Neural progenitor cell (in vitro differentiated cells): ENCODE measurements at regions not wholly inside any gene's neighbourhood (a gene's known extent, or its start where the extent isn't known, plus 50 kb on each side); places are given as distances from the start of the nearest gene placed in this dataset.

ENCODE experiments used
- DNase-seq: peaks from one replicate; pipeline ENCODE4 v3.0.0-alpha.2; 2016; ENCODE audit warnings: low spot score
- H2AFZ ChIP-seq: fragments of 200-600 bp; sonication (generic); replicated peaks from 2 replicates; pipeline ENCODE4 v1.6.1; 2016; ENCODE audit warnings: antibody characterized with exemption
- H3F3A ChIP-seq: fragments of 200-600 bp; sonication (generic); 2 replicates; pipeline ENCODE4 v1.6.1; 2016; ENCODE audit warnings: antibody characterized with exemption, low read depth
- H3K27ac ChIP-seq: fragments of 200-600 bp; sonication (generic); 2 replicates; pipeline ENCODE4 v1.5.1; 2016; ENCODE audit warnings: mild to moderate bottlenecking
- H3K27me3 ChIP-seq: fragments of 200-600 bp; sonication (generic); 2 replicates; pipeline ENCODE4 v1.6.1; 2016; ENCODE audit warnings: mild to moderate bottlenecking, moderate library complexity
- H3K36me3 ChIP-seq: fragments of 200-600 bp; sonication (generic); 2 replicates; pipeline ENCODE4 v1.5.1; 2016
- H3K4me1 ChIP-seq: fragments of 200-600 bp; sonication (generic); 2 replicates; pipeline ENCODE4 v1.6.1; 2016; ENCODE audit warnings: mixed run types
- H3K4me2 ChIP-seq: fragments of 200-600 bp; sonication (generic); 2 replicates; pipeline ENCODE4 v1.6.1; 2016
- H3K4me3 ChIP-seq: fragments of 200-600 bp; sonication (generic); 2 replicates; pipeline ENCODE4 v1.5.1; 2016
- H3K79me2 ChIP-seq: fragments of 200-600 bp; sonication (generic); 2 replicates; pipeline ENCODE4 v1.6.1; 2016; ENCODE audit warnings: low read depth
- H3K9ac ChIP-seq: fragments of 200-600 bp; sonication (generic); 2 replicates; pipeline ENCODE4 v1.6.1; 2016
- H3K9me3 ChIP-seq: fragments of 200-600 bp; sonication (generic); 2 replicates; pipeline ENCODE4 v1.5.1; 2016; ENCODE audit warnings: low read depth
- H4K20me1 ChIP-seq: fragments of 200-600 bp; sonication (generic); 2 replicates; pipeline ENCODE4 v1.6.1; 2016; ENCODE audit warnings: low read depth
- H3K27ac Mint-ChIP-seq: 3 replicates; pipeline ENCODE4 v1.8.0; 2021; ENCODE audit warnings: mixed read lengths
- H3K27me3 Mint-ChIP-seq: 2 replicates; pipeline ENCODE4 v1.8.0; 2022; ENCODE audit warnings: low read depth, mild to moderate bottlenecking, inconsistent platforms, moderate library complexity, mixed read lengths; ENCODE audit not compliant: insufficient read depth
- H3K36me3 Mint-ChIP-seq: 3 replicates; pipeline ENCODE4 v1.8.0; 2021; ENCODE audit warnings: mixed read lengths
- H3K4me1 Mint-ChIP-seq: 3 replicates; pipeline ENCODE4 v1.8.0; 2021; ENCODE audit warnings: mixed read lengths
- H3K4me3 Mint-ChIP-seq: 3 replicates; pipeline ENCODE4 v1.8.0; 2021; ENCODE audit warnings: mild to moderate bottlenecking, moderate library complexity, mixed read lengths
- H3K9me3 Mint-ChIP-seq: 3 replicates; pipeline ENCODE4 v1.8.0; 2020; ENCODE audit warnings: mixed read lengths
- EZH2 ChIP-seq: fragments of 200-600 bp; sonication (generic); IDR thresholded peaks from 2 replicates; pipeline ENCODE4 v1.6.1; 2017; ENCODE audit warnings: antibody characterized with exemption, mild to moderate bottlenecking, moderate library complexity
- EZH2phosphoT487 ChIP-seq: fragments of 200-600 bp; sonication (generic); IDR thresholded peaks from 2 replicates; pipeline ENCODE4 v1.6.1; 2017; ENCODE audit warnings: antibody characterized with exemption
- TF ChIP-seq, protein P1 (sequence below): fragments of 200-600 bp; sonication (generic); IDR thresholded peaks from 2 replicates; pipeline ENCODE4 v1.5.1; 2017; ENCODE audit warnings: antibody characterized with exemption, mild to moderate bottlenecking

DNA sequence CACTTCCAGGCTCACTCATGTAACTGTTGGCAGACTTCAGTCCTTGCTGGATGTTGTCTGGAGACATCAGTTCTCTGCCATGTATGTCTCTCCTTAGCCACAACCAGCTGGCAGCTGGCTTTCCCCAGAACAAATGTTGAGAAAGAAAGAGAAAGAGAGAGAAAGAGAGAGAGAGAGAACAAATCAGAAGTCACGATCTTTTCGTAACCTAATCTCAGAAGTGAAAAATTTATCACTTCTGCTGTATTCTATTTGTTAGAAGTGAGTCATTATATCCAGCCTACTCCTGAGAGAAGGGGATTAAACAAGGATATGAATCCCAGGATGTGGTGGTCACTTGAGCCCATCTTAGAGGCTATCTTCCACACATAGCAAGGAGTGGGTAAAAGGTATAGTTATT is 101.2 kb downstream of the BTG1 start:
- Histone ChIP-seq H3K9me3 (no peaks in the 10 kb centered on the region), H3F3A (no peaks in the 10 kb centered on the region), H4K20me1 (no peaks in the 10 kb centered on the region), H3K4me1 (peaks cover under 1% of the 10 kb centered on the region), H2AFZ (no peak overlapping the region), H3K9ac (no peak overlapping the region), H3K36me3 (no peaks in the 10 kb centered on the region), H3K27ac (no peak overlapping the region), H3K79me2 (no peaks in the 10 kb centered on the region), H3K4me3 (no peak overlapping the region), H3K27me3 (no peaks in the 10 kb centered on the region), H3K4me2 (no peak overlapping the region)
- H3K27ac Mint-ChIP-seq: no peak overlapping the region
- H3K36me3 Mint-ChIP-seq: no peaks in the 10 kb centered on the region
- no peak for DNase-seq
- TF ChIP-seq EZH2phosphoT487: no peak
- H3K4me1 Mint-ChIP-seq: peaks cover 8% of the 10 kb centered on the region
- no peaks in the 10 kb centered on the region for H3K27me3 Mint-ChIP-seq
- no peak overlapping the region for H3K4me3 Mint-ChIP-seq
- H3K9me3 Mint-ChIP-seq: no peaks in the 10 kb centered on the region

DNA sequence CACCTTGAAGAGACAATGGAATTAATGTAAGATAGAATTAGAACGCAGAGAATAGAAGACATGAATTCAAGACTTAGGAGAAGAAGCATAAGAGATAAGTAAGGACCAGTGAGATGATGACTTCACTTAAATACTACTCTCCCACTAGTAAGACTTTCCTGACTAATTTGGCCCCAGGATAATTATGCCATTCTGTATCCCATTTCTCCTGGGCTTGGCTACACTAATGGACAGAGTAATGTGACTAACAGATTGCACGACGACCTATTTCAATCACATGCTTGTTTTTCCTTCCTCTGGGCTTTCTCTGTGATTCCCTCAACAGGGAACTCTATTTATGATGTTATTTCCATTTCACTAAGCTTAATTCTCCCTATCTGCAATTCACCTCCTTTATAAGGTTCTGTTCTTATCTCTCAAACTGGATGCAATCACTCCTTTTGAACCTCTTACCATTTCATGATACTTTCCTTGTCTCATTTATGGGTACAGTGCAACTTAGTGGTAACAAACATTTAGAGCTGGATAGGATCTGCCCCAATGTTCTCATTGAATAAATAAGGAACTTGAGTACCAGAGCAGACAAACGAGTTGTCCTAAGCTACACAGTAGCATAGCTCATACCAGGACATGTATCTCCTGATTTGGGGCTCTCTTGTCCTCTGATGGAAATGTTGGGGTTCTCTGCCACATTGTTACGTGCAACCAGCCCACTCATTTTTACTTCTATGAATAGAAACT is 102.7 kb downstream of the BTG1 start:
- no peaks in the 10 kb centered on the region for H3K27me3 ChIP-seq
- Mint-ChIP-seq H3K4me1 (peaks cover 19% of the 10 kb centered on the region), H3K36me3 (no peaks in the 10 kb centered on the region), H3K27me3 (no peaks in the 10 kb centered on the region), H3K4me3 (no peak overlapping the region), H3K9me3 (no peaks in the 10 kb centered on the region), H3K27ac (no peak overlapping the region)
- H3K27ac ChIP-seq: no peak overlapping the region
- H3K4me3 ChIP-seq: no peak overlapping the region
- peaks cover 10% of the 10 kb centered on the region for H3K4me1 ChIP-seq
- no peaks in the 10 kb centered on the region for H3K9me3 ChIP-seq
- H4K20me1 ChIP-seq: no peaks in the 10 kb centered on the region
- H3K79me2 ChIP-seq: no peaks in the 10 kb centered on the region
- TF ChIP-seq EZH2: no peak
- TF ChIP-seq EZH2phosphoT487: no peak
- TF ChIP-seq, protein P1, sequence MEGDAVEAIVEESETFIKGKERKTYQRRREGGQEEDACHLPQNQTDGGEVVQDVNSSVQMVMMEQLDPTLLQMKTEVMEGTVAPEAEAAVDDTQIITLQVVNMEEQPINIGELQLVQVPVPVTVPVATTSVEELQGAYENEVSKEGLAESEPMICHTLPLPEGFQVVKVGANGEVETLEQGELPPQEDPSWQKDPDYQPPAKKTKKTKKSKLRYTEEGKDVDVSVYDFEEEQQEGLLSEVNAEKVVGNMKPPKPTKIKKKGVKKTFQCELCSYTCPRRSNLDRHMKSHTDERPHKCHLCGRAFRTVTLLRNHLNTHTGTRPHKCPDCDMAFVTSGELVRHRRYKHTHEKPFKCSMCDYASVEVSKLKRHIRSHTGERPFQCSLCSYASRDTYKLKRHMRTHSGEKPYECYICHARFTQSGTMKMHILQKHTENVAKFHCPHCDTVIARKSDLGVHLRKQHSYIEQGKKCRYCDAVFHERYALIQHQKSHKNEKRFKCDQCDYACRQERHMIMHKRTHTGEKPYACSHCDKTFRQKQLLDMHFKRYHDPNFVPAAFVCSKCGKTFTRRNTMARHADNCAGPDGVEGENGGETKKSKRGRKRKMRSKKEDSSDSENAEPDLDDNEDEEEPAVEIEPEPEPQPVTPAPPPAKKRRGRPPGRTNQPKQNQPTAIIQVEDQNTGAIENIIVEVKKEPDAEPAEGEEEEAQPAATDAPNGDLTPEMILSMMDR: no peak
- H3K4me2 ChIP-seq: no peak overlapping the region
- DNase-seq: no peak
- H3F3A ChIP-seq: no peaks in the 10 kb centered on the region
- H2AFZ ChIP-seq: no peak overlapping the region
- H3K9ac ChIP-seq: no peak overlapping the region
- H3K36me3 ChIP-seq: no peaks in the 10 kb centered on the region

DNA sequence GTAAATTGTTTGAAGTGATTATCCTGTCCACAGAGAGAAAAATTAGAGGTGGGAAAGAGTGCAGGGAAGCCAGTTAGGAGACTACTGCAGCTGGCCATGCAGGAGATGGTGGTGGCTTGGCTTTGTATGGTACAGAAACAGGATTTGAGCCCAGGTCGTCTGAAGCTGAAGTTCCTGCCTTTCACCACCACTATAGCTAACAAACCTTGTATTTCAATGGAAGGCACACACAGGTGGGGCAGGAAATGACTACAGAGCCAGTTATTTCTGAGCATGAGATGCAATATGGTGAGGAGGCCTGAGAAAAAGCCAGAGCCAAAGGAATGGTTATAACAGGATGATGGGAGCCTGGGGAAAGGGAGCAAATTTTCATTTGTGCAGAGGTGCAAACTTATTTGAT is 103.9 kb downstream of the BTG1 start:
- no peak for TF ChIP-seq EZH2phosphoT487
- TF ChIP-seq EZH2: no peak
- TF ChIP-seq, protein P1: no peak
- Histone ChIP-seq H3K36me3 (no peaks in the 10 kb centered on the region), H3K4me2 (no peak overlapping the region), H3K9me3 (no peaks in the 10 kb centered on the region), H3K4me3 (no peak overlapping the region), H3K9ac (no peak overlapping the region), H2AFZ (no peak overlapping the region), H3F3A (no peaks in the 10 kb centered on the region), H4K20me1 (no peaks in the 10 kb centered on the region), H3K4me1 (peaks cover 10% of the 10 kb centered on the region), H3K79me2 (no peaks in the 10 kb centered on the region), H3K27ac (no peak overlapping the region), H3K27me3 (no peaks in the 10 kb centered on the region)
- no peak overlapping the region for H3K4me3 Mint-ChIP-seq
- H3K36me3 Mint-ChIP-seq: no peaks in the 10 kb centered on the region
- H3K4me1 Mint-ChIP-seq: peaks cover 19% of the 10 kb centered on the region
- H3K27me3 Mint-ChIP-seq: no peaks in the 10 kb centered on the region
- H3K9me3 Mint-ChIP-seq: no peaks in the 10 kb centered on the region
- no peak for DNase-seq
- no peak overlapping the region for H3K27ac Mint-ChIP-seq

DNA sequence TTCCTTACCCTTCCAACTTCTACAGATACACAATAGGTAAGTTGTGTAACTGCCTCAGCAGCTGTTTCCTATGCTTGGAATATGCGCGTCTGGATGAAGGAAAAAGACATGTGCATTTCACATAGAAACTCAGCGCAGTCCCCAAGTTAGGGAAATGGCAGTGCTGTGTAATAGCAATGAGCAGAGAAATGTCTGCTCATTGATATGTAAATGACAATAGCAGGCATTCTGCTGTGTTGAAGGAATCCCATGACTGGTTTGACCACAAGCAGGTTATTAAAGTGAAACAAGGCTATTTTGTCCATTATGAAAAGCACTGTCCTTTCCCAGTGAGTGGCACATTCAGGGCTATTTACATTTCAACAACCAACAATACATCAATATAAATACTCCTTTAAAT is 106.6 kb downstream of the BTG1 start:
- peaks cover 4% of the 10 kb centered on the region for H3K27me3 Mint-ChIP-seq
- Histone ChIP-seq H3K27ac (no peak overlapping the region), H3K4me2 (no peak overlapping the region), H2AFZ (peak overlapping the region; percentile 81), H3K4me1 (peaks cover 17% of the 10 kb centered on the region), H3K79me2 (no peaks in the 10 kb centered on the region), H3K27me3 (no peaks in the 10 kb centered on the region), H3K36me3 (no peaks in the 10 kb centered on the region), H3K9ac (no peak overlapping the region), H3K4me3 (no peak overlapping the region), H3F3A (no peaks in the 10 kb centered on the region), H3K9me3 (no peaks in the 10 kb centered on the region), H4K20me1 (no peaks in the 10 kb centered on the region)
- H3K27ac Mint-ChIP-seq: no peak overlapping the region
- TF ChIP-seq, protein P1: no peak
- H3K9me3 Mint-ChIP-seq: no peaks in the 10 kb centered on the region
- H3K4me1 Mint-ChIP-seq: peaks cover 24% of the 10 kb centered on the region
- no peak overlapping the region for H3K4me3 Mint-ChIP-seq
- DNase-seq: no peak
- no peaks in the 10 kb centered on the region for H3K36me3 Mint-ChIP-seq
